Fibroblast of lung (primary cell): ENCODE measurements at regions not wholly inside any gene's neighbourhood (a gene's known extent, or its start where the extent isn't known, plus 50 kb on each side); places are given as distances from the start of the nearest gene placed in this dataset.

Experiments
- CTCF ChIP-seq, 2 donors: IDR thresholded peaks in 1 of 2; conservative IDR thresholded peaks in 1 of 2; 1 replicate in 1 of 2; 2 replicates in 1 of 2; pipeline ENCODE4 v1.5.1; 2011 to 2012; ENCODE audit warnings: low read length in 2 of 2, control low read depth in 1 of 2, inconsistent platforms in 1 of 2, low read depth in 1 of 2, mild to moderate bottlenecking in 1 of 2
- EZH2 ChIP-seq: IDR thresholded peaks from 2 replicates; pipeline ENCODE4 v1.5.1; 2012; ENCODE audit warnings: low read length, control low read depth, mild to moderate bottlenecking; ENCODE audit errors: missing control alignments

GRCh38 chr14:65303899-65304222 lies 108.7 kb upstream of the FUT8 start:
- TF ChIP-seq CTCF (conservative IDR thresholded peaks at IDR 0.05 in 1 of 2, IDR thresholded peaks at IDR 0.05 in 1 of 2; ENCODE audit: low read depth in 1 of 2, low read length in 2 of 2) = no peak
- TF ChIP-seq EZH2 = no peak
